ENCODE measurements at regions not wholly inside any gene's neighbourhood (a gene's known extent, or its start where the extent isn't known, plus 50 kb on each side); places are given as distances from the start of the nearest gene placed in this dataset.

DNA sequence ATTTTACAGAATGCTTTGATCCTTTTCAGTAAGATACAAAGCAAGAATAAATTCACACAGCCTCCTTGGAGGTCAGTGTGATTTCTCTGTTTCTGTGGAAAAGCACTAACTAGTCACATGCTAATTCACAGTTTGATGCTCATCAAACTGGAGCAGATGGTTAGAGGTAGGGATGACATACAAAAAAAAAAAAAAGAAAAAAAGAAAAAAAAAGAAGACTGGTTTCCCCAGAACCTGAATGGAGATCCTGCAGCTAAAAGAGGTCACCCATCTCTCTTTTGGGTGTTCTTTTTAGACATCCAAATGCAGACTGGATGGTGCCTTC lies 123.7 kb upstream of the ANKRD55 start:
- H3K4me1 ChIP-seq, result peaks cover 23 to 42% (median 24%) of the 10 kb centered on the region in 3 donors
- intact Hi-C loops (cut with DNase I), result no loop called here
- H3K36me3 ChIP-seq, result no peaks in the 10 kb centered on the region
- no peak for TF ChIP-seq CTCF (IDR thresholded peaks at IDR 0.05)
- no peak for ATAC-seq
- H3K4me3 ChIP-seq, result no peak overlapping the region
- DNase-seq, result no peak
- H3K27me3 ChIP-seq, result no peaks in the 10 kb centered on the region
- no peaks in the 10 kb centered on the region for H3K9me3 ChIP-seq
- peak overlapping the region; percentile 18 to 80 (median 53) for H3K27ac ChIP-seq
- no peak for FAIRE-seq

- 29 to 32% methylated on average over 6 of the region's 6 CpGs for WGBS, 2 donors
- TF ChIP-seq CTCF (IDR thresholded peaks at IDR 0.05), result no peak
- intact Hi-C loops (cut with DNase I), result no loop called here
- ATAC-seq, result peak; percentile 29 to 70 (median 68)
- Histone ChIP-seq H3K4me3 (no peak overlapping the region), H3K4me1 (peaks cover 23 to 42% (median 24%) of the 10 kb centered on the region in 3 donors), H3K27me3 (no peaks in the 10 kb centered on the region), H3K36me3 (no peaks in the 10 kb centered on the region), H3K9me3 (no peaks in the 10 kb centered on the region), H3K27ac (peak overlapping the region; percentile 28 to 80 (median 62))
- FAIRE-seq, result no peak
- no peak for DNase-seq
Observed at GRCh38 chr5:56356121-56356835, 123.1 kb upstream of the ANKRD55 start.

DNA sequence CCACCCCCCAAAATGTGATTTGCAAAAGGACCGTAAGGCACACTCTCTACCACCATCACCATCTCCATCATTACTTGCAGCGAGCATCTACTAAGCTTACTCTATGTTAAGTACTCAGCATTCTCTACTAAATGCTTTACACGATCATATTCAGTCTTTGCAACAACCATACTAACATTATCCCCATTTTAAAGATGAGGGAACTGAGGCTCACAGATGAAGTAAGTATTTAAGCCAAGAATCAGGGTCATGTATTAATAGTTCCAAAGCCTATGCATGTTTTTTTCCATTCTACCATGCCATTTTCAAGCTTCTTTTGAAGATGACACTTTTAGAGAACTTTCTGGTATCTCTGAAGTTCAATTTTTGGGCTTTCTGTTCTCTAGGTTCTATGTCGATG lies 121.7 kb upstream of the ANKRD55 start:
- Histone ChIP-seq H3K36me3 (no peaks in the 10 kb centered on the region), H3K27me3 (no peaks in the 10 kb centered on the region), H3K9me3 (no peaks in the 10 kb centered on the region), H3K4me1 (peaks cover 20 to 43% (median 20%) of the 10 kb centered on the region in 3 donors), H3K4me3 (no peak overlapping the region), H3K27ac (peak overlapping the region in 2 of 4 donors; percentile 78 to 80)
- ATAC-seq (no peak), DNase-seq (no peak), FAIRE-seq (no peak)
- TF ChIP-seq CTCF (IDR thresholded peaks at IDR 0.05), result no peak
- 79 to 99% methylated on average over 4 of the region's 4 CpGs for WGBS, 2 donors
- intact Hi-C loops (cut with DNase I), result no loop called here

GRCh38 chr5:56352808-56353590 lies 119.9 kb upstream of the ANKRD55 start:
- no peak for FAIRE-seq
- intact Hi-C loops (cut with DNase I), result no loop called here

More at GRCh38 chr5:56352808-56353590, 119.9 kb upstream of the ANKRD55 start:
- DNase-seq (no peak), ATAC-seq (no peak)
- 87 to 91% methylated on average over 4 of the region's 4 CpGs for WGBS, 2 donors
- Histone ChIP-seq H3K27ac (no peak overlapping the region), H3K4me3 (no peak overlapping the region), H3K9me3 (no peaks in the 10 kb centered on the region), H3K27me3 (no peaks in the 10 kb centered on the region), H3K36me3 (no peaks in the 10 kb centered on the region), H3K4me1 (peaks cover 12 to 29% (median 13%) of the 10 kb centered on the region in 3 donors)
- no peak for TF ChIP-seq CTCF (IDR thresholded peaks at IDR 0.05)
